ENCODE measurements at regions not wholly inside any gene's neighbourhood (a gene's known extent, or its start where the extent isn't known, plus 50 kb on each side); places are given as distances from the start of the nearest gene placed in this dataset.

GRCh38 chr9:108662091-108662875, 193.5 kb downstream of the ACTL7B start:
- Mint-ChIP-seq H3K4me3 (ENCODE audit: unreplicated experiment) (no peak overlapping the region), H3K27me3 (ENCODE audit: low read depth, unreplicated experiment) (no peaks in the 10 kb centered on the region), H3K36me3 (ENCODE audit: low read depth, unreplicated experiment) (peaks cover 1% of the 10 kb centered on the region), H3K27ac (ENCODE audit: unreplicated experiment) (no peak overlapping the region), H3K4me1 (ENCODE audit: low read depth, unreplicated experiment) (peaks cover 12% of the 10 kb centered on the region), H3K9me3 (ENCODE audit: unreplicated experiment) (peaks cover 21% of the 10 kb centered on the region)
- Histone ChIP-seq H3K27ac (ENCODE audit: low read depth, low read length) (no peak overlapping the region), H3K27me3 (ENCODE audit: insufficient read depth, low read length) (no peaks in the 10 kb centered on the region), H4K20me1 (ENCODE audit: insufficient read depth, low read length) (no peaks in the 10 kb centered on the region), H3K4me2 (ENCODE audit: low read length) (no peak overlapping the region), H3K36me3 (ENCODE audit: insufficient read depth, low read length) (no peaks in the 10 kb centered on the region), H3K9me3 (ENCODE audit: insufficient read depth, low read depth, low read length) (peaks cover 5% of the 10 kb centered on the region), H3K79me2 (ENCODE audit: insufficient read depth, low read length) (no peaks in the 10 kb centered on the region), H3K4me1 (ENCODE audit: insufficient read depth, low read length) (peaks cover 6% of the 10 kb centered on the region), H2AFZ (ENCODE audit: low read depth, low read length) (no peak overlapping the region), H3K4me3 (ENCODE audit: insufficient read depth, low read depth, low read length) (no peak overlapping the region), H3K9ac (ENCODE audit: low read length) (no peak overlapping the region)
- no peak for TF ChIP-seq EZH2 (IDR thresholded peaks at IDR 0.05; ENCODE audit: insufficient read depth, low read length)
- TF ChIP-seq CTCF (IDR thresholded peaks at IDR 0.05; ENCODE audit: insufficient read depth, low read depth, low read length) = no peak
- DNase-seq (ENCODE audit: low read depth) (no peak), FAIRE-seq (no peak)

GRCh38 chr9:108656566-108656965, 199.2 kb downstream of the ACTL7B start:
- DNase-seq (ENCODE audit: low read depth) = no peak
- no peak overlapping the region for H3K27ac ChIP-seq (ENCODE audit: low read depth, low read length)
- no peak overlapping the region for H3K4me3 Mint-ChIP-seq (ENCODE audit: unreplicated experiment)
- no peak for FAIRE-seq
- H3K9ac ChIP-seq (ENCODE audit: low read length) = no peak overlapping the region
- H3K4me3 ChIP-seq (ENCODE audit: insufficient read depth, low read depth, low read length) = no peak overlapping the region
- peaks cover 5% of the 10 kb centered on the region for H3K9me3 ChIP-seq (ENCODE audit: insufficient read depth, low read depth, low read length)
- H3K36me3 Mint-ChIP-seq (ENCODE audit: low read depth, unreplicated experiment) = peaks cover 1% of the 10 kb centered on the region
- H3K4me2 ChIP-seq (ENCODE audit: low read length) = no peak overlapping the region
- H3K4me1 ChIP-seq (ENCODE audit: insufficient read depth, low read length) = no peaks in the 10 kb centered on the region
- no peaks in the 10 kb centered on the region for H3K4me1 Mint-ChIP-seq (ENCODE audit: low read depth, unreplicated experiment)
- TF ChIP-seq EZH2 (IDR thresholded peaks at IDR 0.05; ENCODE audit: insufficient read depth, low read length) (no peak), CTCF (IDR thresholded peaks at IDR 0.05; ENCODE audit: insufficient read depth, low read depth, low read length) (no peak)
- H3K27ac Mint-ChIP-seq (ENCODE audit: unreplicated experiment) = no peak overlapping the region
- no peaks in the 10 kb centered on the region for H3K27me3 ChIP-seq (ENCODE audit: insufficient read depth, low read length)
- H3K27me3 Mint-ChIP-seq (ENCODE audit: low read depth, unreplicated experiment) = peaks cover 7% of the 10 kb centered on the region
- peaks cover 18% of the 10 kb centered on the region for H3K9me3 Mint-ChIP-seq (ENCODE audit: unreplicated experiment)
- H2AFZ ChIP-seq (ENCODE audit: low read depth, low read length) = no peak overlapping the region
- H3K36me3 ChIP-seq (ENCODE audit: insufficient read depth, low read length) = no peaks in the 10 kb centered on the region
- no peaks in the 10 kb centered on the region for H4K20me1 ChIP-seq (ENCODE audit: insufficient read depth, low read length)
- H3K79me2 ChIP-seq (ENCODE audit: insufficient read depth, low read length) = no peaks in the 10 kb centered on the region

- no peaks in the 10 kb centered on the region for H3K4me1 Mint-ChIP-seq (ENCODE audit: low read depth, unreplicated experiment)
- H3K9me3 ChIP-seq (ENCODE audit: insufficient read depth, low read depth, low read length) = peaks cover 5% of the 10 kb centered on the region
- no peaks in the 10 kb centered on the region for H3K4me1 ChIP-seq (ENCODE audit: insufficient read depth, low read length)
- no peak overlapping the region for H3K9ac ChIP-seq (ENCODE audit: low read length)
- DNase-seq (ENCODE audit: low read depth) (no peak), FAIRE-seq (no peak)
- peaks cover 1% of the 10 kb centered on the region for H3K36me3 Mint-ChIP-seq (ENCODE audit: low read depth, unreplicated experiment)
- peaks cover 18% of the 10 kb centered on the region for H3K9me3 Mint-ChIP-seq (ENCODE audit: unreplicated experiment)
- H4K20me1 ChIP-seq (ENCODE audit: insufficient read depth, low read length) = no peaks in the 10 kb centered on the region
- H3K36me3 ChIP-seq (ENCODE audit: insufficient read depth, low read length) = no peaks in the 10 kb centered on the region
- no peak for TF ChIP-seq CTCF (IDR thresholded peaks at IDR 0.05; ENCODE audit: insufficient read depth, low read depth, low read length)
- no peak for TF ChIP-seq EZH2 (IDR thresholded peaks at IDR 0.05; ENCODE audit: insufficient read depth, low read length)
- H3K4me3 Mint-ChIP-seq (ENCODE audit: unreplicated experiment) = no peak overlapping the region
- no peak overlapping the region for H3K27ac Mint-ChIP-seq (ENCODE audit: unreplicated experiment)
- peaks cover 7% of the 10 kb centered on the region for H3K27me3 Mint-ChIP-seq (ENCODE audit: low read depth, unreplicated experiment)
- no peak overlapping the region for H3K4me2 ChIP-seq (ENCODE audit: low read length)
- H3K27ac ChIP-seq (ENCODE audit: low read depth, low read length) = no peak overlapping the region
- no peak overlapping the region for H2AFZ ChIP-seq (ENCODE audit: low read depth, low read length)
- H3K27me3 ChIP-seq (ENCODE audit: insufficient read depth, low read length) = peaks cover 1% of the 10 kb centered on the region
- H3K79me2 ChIP-seq (ENCODE audit: insufficient read depth, low read length) = no peaks in the 10 kb centered on the region
- no peak overlapping the region for H3K4me3 ChIP-seq (ENCODE audit: insufficient read depth, low read depth, low read length)
Measured at GRCh38 chr9:108655818-108656217, 200.0 kb downstream of the ACTL7B start.

Measured in astrocyte (in vitro differentiated cells and primary cell).